ENCODE measurements at regions not wholly inside any gene's neighbourhood (a gene's known extent, or its start where the extent isn't known, plus 50 kb on each side); places are given as distances from the start of the nearest gene placed in this dataset.
"Not testable (repeated sequence)": the region's sequence is repeated elsewhere in the genome, so short reads cannot be mapped to it uniquely, and the experiment has no call there.

DNA sequence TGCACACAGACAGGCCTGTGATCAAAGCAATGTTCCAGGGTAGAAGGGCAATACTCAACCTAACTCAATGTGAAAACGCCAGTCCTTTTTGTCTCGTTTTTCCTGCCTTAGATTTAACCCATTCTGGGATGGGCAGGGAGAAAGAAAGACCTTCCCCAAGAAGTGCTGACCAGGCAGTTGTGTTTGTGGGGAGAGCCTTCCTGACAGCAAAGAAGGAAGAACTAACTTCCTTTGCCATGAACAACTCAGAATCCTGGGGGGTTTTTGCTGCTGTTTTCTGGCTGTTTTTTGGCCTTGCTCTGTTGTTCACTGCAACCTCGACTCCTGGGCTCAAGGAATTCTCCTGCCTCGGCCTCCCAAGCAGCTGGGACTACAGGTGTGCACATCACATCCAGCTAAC lies 112.0 kb upstream of the RAB4A start:
- no peak for DNase-seq (ENCODE audit: low read depth in 4 of 4, low spot score in 3 of 4)

DNA sequence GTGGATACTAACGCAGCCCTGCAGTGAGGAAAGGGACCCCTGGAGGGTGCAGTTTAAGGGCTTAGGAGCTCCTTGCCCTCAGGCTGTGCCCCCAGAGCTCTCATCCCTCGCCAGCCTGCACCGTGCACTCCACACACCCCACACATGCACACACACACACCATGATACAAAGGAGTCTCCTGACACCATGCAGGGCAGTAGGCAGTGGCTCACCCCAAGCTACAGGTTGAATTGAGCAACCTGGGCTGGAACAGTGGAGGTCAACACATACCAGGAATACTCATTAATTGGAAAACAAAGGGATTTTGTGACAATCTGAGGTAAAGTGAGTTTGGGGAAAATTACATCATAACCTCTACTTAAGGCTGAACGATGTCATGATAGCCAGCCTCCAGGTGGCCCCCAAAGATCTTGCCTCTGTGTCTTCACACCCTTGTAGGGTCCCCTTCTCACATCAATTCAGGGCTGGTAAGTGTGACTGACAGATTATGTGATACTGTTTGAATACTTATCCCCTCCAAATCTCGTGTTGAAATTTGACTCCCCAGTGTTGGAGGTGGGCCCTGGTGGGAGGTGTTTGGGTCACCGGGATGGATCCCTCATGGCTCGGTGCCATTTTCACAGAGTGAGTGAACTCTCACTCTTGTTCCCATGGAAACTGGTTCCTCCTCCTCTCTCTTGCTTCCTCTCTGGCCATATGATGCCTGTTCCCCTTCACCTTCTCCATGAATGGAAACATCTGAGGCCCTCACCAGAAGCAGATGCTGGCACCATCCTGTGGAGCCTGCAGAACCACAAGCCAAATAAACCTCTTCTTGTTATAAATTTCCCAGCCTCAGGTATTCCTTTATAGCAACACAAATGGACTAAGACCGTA lies 111.0 kb upstream of the RAB4A start:
- DNase-seq (ENCODE audit: low read depth in 4 of 4, low spot score in 3 of 4): no peak

DNA sequence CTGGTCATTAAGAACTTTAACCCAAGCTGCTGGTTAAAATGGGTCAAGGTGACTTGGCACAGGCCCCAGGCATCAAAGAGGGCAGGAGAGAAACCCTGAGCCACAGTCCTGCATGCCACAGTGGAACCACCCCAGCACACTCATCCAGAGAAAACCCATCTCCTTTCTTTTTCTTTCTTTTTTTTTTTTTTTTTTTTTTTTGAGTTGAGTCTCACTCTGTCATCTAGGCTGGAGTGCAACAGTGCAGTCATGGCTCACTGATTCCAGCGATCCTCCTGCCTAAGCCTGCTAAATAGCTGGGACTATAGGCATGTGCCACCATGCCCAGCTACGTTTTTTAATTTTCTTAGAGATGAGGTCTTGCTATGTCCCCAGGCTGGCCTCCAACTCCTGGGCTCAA lies 109.2 kb upstream of the RAB4A start:
- DNase-seq (ENCODE audit: low read depth in 4 of 4, low spot score in 3 of 4): no peak

DNA sequence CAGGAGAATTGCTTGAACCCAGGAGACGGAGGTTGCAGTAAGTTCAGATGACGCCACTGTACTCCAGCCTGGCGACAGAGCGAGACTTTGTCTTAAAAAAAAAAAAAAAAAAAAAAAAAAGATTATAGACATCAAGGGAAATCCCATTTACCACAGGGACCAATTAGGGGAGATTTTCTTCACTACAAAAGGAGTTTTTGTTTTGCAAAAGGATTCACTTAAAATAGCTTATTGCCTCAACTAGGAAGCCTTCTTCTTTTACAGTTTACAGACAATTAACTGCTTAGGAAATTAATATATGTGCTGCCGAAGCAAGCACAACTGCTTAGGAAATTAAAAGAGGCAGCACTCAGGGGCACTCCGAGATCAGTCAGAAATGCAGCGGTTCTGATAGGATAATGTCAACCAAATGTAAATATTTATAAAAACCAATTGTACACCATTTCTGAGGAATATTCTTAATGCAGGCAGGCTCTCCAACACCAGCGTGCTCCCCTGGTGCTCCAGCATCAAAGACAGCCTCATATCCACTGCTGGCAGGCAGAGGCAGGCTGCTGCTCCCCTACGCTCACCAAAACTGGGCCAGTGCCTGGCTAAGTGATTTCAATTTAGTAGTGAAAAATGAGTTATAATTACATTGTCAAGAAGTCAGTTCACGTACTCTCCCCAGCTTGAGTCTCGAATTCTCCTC lies 107.9 kb upstream of the RAB4A start:
- DNase-seq (ENCODE audit: low read depth in 4 of 4, low spot score in 3 of 4): no peak

DNA sequence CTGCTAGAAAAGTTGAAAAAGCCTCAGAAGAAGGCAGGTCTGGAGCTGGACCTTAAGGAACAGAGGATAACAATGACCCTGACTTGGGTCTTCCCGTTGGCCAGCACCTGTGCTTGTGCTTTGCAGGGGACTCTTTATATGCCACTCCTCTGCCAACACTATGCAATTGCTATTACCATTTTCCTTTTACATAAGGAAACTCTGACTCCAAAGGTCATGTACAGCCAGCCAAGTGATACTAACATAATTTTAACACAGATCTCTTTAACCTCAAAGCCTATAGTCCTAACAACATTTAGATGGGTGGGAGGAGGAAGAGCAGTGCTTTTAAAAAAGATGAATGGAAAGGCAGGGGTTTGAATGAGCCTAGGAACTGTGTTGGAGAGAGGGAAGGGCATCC lies 106.6 kb upstream of the RAB4A start:
- no peak for DNase-seq (ENCODE audit: low read depth in 4 of 4, low spot score in 3 of 4)

DNA sequence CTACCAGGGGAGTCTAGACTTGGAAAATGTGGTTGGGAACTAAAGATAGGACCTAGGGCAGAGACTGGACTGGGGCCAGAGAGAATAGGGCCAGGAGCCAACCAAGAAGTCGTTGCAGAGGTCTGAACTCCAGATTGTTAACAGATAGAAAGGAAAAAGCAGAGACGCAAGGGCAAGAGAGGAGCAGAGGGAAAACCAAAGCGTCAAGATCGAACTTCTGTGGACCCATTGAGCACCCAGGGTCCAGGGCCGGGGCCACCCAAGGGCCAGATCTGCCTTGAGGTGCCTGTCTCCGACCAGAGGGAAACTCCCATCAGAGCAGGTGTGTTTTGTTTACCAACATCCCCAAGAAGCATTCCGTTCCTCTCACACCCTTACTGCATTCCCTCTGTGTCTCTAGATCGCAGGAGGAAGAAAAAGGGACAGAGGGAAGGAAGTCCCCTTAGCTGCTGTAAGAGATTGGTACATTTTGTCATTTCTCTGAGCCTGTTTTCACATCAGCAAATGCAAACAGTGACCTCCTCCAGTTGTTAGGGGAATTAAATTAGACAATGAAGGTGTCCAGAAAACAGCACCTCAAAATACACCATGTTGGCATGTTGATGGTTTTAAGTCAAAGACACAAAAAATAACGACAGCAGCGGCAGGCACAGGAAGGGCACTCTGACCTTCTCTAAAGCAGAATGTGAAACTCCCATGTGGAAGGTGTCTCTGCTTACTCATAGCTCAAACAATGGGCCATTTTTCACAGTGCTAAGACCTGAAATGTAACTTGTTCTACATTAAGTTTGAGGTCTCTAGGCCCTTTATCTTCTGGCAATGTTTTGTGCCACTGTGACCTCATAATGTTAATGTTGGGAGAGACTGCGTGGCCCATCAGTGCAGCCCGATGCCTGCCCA lies 105.8 kb upstream of the RAB4A start:
- DNase-seq (ENCODE audit: low read depth in 4 of 4, low spot score in 3 of 4): no peak

DNA sequence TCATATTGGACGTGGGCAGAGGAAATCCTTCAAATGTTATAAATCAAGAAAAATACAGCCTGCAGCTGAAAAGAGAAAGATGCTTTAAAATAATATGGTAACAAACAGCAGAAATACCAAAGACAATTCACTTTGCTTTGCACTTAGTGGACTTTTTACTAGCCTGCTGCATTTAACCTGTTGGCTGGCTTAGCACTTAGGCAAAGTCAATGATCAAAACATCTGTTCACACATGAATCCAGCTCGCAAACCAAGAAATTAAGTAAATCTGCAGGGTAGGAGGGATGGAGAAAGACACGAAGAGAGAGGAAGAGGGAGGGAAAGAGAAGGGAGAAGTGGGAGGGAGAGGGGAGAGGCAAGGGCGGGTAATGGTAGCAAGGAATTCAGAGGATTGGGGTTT lies 103.6 kb upstream of the RAB4A start:
- no peak for DNase-seq (ENCODE audit: low read depth in 4 of 4, low spot score in 3 of 4)

DNA sequence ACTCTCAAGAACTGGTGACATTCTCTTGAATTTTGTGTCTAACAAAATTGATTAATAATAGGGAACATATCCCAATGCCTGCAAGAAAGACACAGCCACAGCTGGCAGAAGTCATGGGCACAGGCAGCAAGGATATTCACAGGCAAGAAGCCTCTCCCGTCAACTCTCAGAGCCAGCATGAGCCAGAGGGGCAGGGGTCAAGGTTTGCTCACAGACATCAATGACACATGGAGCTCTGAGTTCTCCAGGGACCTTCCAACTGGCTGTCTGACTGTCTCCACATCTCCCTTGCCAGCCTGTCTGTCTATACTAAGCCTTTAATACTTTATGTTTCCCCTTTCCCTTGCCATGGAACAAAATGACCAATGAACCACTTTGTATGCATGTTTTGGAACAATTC lies 101.5 kb upstream of the RAB4A start:
- DNase-seq (ENCODE audit: low read depth in 4 of 4, low spot score in 3 of 4): no peak

DNA sequence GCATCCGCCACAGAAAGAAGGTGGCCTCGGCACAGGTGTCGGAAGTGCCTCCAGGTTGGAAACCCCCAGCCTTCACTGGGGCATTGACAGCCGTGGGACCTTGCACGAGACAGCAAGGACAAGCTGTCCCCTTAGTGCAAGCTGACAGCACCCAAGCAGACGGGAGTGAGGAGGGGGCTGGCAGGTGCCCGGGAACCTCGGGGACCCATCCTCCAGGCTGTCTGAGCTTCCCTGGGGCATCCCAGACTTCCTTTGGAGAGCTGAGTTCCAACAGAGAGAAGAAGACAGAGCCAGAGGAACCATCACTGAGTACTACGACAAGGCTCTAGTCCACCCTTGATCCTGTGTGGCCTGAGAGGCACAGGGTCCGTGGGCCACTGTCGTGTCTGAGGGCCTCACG lies 100.6 kb upstream of the RAB4A start:
- no peak for DNase-seq (ENCODE audit: low read depth in 4 of 4, low spot score in 3 of 4)

DNA sequence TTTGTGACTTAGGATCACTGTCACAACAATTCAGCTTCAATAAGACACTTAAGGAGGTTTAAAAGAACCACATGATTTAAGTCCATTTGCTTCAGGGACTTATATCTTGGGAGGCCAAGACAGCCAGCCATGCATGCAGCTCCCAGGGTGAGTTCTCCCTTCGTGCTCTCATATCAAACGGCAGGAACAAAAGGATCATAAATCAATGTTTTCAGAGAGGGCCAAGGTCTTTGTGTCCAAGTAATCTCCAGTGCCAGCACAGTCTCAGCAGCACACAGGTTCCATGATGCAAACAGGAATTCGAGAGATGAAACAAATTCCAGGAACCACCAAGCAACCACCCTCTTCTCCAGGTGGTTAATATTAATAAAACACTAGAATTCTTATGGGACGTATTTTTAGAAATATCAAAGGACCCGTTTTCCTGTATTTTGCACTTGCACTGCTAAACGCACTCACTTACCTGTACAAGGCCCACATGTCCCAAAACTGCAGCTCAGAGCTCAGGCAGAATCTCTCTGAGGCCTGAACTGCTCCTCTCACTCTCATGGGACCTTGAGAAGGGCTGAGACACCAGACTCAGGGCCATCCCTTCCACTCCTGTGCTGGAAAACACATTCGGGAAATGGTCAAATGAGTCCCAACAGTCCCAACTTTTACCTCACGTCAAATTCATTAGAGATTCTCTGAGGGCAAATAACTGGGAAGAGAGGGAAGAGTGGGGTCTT lies 100.0 kb upstream of the RAB4A start:
- DNase-seq (ENCODE audit: low read depth in 4 of 4, low spot score in 3 of 4): no peak

DNA sequence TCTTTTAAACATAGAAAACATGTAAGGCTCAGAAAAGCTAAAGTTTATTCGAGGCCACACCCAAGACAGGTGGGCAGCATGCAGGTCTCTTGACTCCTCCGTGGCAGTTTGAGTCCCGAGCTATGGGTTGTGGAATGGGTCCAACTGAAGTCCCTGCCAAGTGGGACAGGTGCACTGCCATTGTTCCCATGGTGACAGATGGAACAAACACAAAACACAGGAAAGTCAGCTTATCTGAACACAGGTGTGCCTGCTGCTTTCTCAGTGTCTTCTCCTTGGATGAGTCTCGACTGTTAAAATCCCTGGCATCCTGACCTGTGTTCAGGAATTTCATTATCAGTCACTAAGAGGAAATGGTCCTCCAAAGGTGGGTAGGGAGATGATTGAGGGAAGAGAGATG lies 99.0 kb upstream of the RAB4A start:
- no peak for DNase-seq (ENCODE audit: low read depth in 4 of 4, low spot score in 3 of 4)

DNA sequence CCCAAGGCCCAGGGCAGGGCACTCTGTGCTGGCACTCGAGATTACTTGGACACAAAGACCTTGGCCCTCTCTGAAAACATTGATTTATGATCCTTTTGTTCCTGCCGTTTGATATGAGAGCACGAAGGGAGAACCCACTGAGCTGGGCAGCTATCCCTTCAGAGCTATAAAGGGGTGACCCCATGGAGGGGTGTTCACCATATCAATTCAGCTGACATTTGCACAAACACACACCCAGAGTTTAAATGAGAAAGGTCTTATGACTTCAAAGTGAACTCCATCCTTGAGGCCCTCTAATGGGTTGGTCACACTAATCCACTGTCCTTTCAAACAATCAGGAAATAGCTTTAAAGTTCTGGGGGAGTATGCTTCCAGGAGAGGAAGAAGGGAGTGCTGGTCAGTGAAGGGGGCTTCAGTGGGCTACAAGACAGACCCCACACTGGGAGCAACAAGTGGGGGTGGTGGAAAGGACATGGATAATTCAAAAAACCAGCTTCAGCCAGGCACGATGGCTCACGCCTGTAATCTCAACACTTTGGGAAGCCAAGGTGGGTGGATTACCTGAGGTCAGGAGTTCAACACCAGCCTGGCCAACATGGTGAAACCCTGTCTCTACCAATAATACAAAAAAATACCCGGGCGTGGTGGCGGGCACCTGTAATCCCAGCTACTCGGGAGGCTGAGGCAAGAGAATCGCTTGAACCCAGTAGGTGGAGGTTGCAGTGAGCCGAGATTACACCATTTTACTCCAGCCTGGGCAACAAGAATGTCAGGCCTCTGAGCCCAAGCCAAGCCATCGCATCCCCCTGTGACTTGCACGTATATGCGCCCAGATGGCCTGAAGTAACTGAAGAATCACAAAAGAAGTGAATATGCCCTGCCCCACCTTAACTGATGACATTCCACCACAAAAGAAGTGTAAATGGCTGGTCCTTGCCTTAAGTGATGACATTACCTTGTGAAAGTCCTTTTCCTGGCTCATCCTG lies 97.1 kb upstream of the RAB4A start:
- not testable (repeated sequence) for DNase-seq (ENCODE audit: low read depth in 4 of 4, low spot score in 3 of 4)

DNA sequence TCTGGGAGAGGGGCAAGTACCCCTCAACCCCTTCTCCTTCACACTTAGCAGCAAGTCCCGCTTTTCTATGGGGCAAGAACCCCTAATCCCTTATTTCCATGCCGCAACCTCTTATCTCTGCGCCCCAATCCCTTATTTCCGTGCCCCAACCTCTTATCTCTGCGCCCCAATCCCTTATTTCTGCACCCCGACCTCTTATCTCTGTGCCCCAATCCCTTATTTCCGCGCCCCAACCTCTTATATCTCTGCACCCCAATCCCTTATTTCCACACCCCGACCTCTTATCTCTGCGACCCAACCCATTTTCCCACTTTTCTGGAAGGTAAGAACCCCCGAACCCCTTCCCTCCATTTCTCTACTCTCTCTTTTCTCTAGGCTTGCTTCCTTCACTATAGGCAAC lies 95.6 kb upstream of the RAB4A start:
- not testable (repeated sequence) for DNase-seq (ENCODE audit: low read depth in 4 of 4, low spot score in 3 of 4)

DNA sequence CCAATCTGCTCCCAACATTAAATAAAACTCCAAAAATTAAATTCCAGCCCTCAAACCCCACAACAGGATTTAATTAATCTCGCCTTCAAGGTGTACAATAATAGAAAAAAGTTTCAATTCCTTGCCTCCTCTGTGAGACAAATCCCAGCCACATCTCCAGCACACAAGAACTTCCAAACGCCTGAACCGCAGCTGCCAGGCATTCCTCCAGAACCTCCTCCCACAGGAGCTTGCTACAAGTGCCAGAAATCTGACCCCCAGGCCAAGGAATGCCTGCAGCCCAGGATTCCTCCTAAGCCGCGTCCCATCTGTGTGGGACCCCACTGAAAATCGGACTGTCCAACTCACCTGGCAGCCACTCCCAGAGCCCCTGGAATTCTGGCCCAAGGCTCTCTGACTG lies 94.5 kb upstream of the RAB4A start:
- DNase-seq (ENCODE audit: low read depth in 4 of 4, low spot score in 3 of 4): not testable (repeated sequence)

DNA sequence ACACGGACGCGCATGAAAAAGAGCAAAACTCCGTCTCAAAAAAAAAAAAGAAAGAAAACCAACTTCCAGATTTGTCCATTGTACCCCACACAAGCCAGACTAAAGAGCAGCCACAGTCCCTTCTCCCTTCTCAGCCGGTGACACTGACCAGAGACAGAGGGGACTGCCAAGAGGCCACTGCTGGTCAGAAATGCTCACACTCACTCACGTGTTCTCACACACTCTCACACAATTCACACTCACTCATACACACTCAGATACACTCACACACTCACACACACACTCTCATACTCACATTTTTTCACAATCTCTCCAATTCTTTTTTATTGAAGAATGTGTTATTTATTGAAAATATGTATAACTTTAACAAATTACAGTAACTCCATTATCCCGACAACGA lies 90.8 kb upstream of the RAB4A start:
- DNase-seq (ENCODE audit: low read depth in 4 of 4, low spot score in 3 of 4): no peak

DNA sequence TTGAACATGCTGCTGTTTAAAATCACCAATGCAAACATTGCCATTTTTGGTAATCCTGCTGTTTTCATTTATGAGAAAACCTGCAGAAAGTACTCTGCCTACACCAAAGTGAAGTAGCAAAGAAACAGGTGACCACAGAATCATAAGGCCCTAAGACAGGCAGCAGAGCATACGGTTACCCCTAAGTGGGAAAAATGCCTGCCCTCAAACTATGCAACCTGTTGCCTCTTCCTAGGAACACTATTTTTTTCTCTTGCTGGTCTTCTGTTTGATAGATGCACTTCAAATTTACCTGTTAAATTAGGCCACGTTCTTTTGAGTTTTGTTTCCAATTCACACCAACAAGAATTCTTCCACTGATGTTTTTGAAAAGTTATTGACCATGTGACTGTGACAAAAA lies 89.5 kb upstream of the RAB4A start:
- no peak for DNase-seq (ENCODE audit: low read depth in 4 of 4, low spot score in 3 of 4)

DNA sequence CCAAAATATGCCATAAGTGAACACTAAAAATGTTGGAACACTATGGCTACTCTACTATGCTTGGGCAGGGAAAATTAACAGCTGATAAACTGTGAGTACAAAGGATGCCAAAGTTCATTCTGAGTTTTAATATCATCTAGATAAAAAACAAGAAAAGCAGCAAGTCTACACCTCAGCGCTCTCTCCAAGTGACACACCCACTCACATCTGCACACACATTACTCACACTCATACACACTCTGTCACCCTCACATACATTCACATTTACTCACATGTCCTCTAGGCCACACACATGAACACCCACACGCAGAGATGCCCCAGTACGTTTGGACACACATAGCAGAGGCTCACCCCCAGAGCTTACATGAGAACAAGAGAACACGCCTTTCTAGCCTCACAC lies 87.3 kb upstream of the RAB4A start:
- DNase-seq (ENCODE audit: low read depth in 4 of 4, low spot score in 3 of 4): no peak

DNA sequence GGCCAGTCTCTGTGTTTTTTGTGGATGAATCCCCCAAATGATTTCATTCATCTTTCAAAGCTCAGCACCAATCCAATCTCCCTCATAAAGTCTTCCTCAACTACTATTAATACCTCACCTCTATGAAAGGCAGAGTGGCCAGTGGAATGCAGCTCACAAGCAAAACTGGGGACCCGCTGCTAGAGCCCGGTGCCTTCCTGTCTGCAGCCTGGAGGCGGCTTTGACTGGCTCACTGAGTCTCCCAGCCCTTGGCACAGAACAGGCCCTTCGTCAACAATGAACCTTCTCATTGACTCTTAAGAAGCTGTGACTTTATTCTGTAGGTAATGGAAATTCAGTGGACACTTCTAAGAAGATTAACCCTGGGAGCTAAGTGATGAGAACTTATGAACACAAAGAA lies 86.8 kb upstream of the RAB4A start:
- no peak for DNase-seq (ENCODE audit: low read depth in 4 of 4, low spot score in 3 of 4)

DNA sequence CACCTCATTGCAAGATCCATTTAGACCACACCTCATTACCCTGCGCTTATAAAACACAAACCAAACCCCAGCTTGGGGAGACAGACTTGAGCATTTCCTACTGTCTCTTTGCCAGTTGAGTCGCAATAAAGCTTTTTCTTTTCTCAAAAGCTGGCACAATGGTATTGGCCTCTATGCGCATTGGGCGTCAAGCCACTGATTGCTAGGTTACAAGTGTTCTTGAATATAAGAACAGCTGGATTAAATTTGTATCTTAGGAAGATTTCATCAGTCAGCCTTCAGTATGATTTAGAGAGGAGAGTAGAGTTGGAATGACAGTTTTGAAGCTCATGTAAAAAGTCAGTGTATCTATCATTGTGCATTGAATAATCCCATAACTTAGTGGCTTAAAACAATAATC lies 84.9 kb upstream of the RAB4A start:
- DNase-seq (ENCODE audit: low read depth in 4 of 4, low spot score in 3 of 4): no peak

All from right renal pelvis (tissue), 4 donors.